HepG2 (cell line): ENCODE measurements at regions not wholly inside any gene's neighbourhood (a gene's known extent, or its start where the extent isn't known, plus 50 kb on each side); places are given as distances from the start of the nearest gene placed in this dataset.

Experiments used
- EZH2 ChIP-seq: conservative IDR thresholded peaks from 2 replicates; pipeline ENCODE4 v1.6.1; 2012; ENCODE audit warnings: mild to moderate bottlenecking, low read depth, low read length, moderate library complexity
- IKZF1 ChIP-seq: fragments of 450-650 bp; IDR thresholded peaks from 2 replicates; pipeline ENCODE4 v1.7.1; 2016
- POLR2A ChIP-seq, 2 experiments: IDR thresholded peaks; 2 replicates each; pipeline ENCODE4 v1.6.1; 2011; ENCODE audit warnings: low read depth in 2 of 2, low read length in 2 of 2, mild to moderate bottlenecking in 1 of 2, moderate library complexity in 1 of 2; ENCODE audit not compliant: insufficient read depth in 1 of 2
- TF ChIP-seq, protein P1 (sequence below): sonication (generic); formaldehyde crosslinking; IDR thresholded peaks from 2 replicates; pipeline ENCODE4 v1.4.0; 2020; ENCODE audit warnings: missing genetic modification reagents
- TF ChIP-seq, protein P2 (sequence below): sonication (generic); formaldehyde crosslinking; IDR thresholded peaks from 2 replicates; pipeline ENCODE4 v1.5.0; 2020; ENCODE audit warnings: mild to moderate bottlenecking, missing genetic modification reagents, moderate library complexity
- TF ChIP-seq, protein P3 (sequence below): sonication (generic); formaldehyde crosslinking; IDR thresholded peaks from 2 replicates; pipeline ENCODE4 v1.8.0; 2022; ENCODE audit warnings: missing genetic modification reagents, mild to moderate bottlenecking, borderline replicate concordance

DNA sequence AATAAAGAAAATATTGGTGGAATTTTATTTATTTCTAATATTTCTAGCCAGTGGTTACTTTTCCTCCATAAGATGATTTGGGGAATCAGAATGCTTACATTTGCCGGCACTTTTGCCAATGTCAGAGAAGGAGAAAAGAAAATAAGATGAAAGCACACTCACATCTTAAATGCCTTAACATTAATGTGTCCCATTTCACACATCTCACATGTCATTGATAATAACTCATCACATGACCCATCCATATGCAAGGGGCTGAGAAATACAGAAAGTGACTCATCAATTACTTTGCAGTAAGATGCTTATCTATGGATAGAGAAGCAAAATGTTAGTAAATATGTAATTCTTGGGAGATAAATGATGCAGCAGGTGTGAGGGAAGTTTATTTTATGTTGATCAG is 1531.0 kb downstream of the PCDH7 start:
- TF ChIP-seq, protein P1, sequence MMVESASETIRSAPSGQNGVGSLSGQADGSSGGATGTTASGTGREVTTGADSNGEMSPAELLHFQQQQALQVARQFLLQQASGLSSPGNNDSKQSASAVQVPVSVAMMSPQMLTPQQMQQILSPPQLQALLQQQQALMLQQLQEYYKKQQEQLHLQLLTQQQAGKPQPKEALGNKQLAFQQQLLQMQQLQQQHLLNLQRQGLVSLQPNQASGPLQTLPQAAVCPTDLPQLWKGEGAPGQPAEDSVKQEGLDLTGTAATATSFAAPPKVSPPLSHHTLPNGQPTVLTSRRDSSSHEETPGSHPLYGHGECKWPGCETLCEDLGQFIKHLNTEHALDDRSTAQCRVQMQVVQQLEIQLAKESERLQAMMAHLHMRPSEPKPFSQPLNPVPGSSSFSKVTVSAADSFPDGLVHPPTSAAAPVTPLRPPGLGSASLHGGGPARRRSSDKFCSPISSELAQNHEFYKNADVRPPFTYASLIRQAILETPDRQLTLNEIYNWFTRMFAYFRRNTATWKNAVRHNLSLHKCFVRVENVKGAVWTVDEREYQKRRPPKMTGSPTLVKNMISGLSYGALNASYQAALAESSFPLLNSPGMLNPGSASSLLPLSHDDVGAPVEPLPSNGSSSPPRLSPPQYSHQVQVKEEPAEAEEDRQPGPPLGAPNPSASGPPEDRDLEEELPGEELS (CRISPR knock-in tag) = no peak
- TF ChIP-seq EZH2 = no peak
- TF ChIP-seq, protein P2, sequence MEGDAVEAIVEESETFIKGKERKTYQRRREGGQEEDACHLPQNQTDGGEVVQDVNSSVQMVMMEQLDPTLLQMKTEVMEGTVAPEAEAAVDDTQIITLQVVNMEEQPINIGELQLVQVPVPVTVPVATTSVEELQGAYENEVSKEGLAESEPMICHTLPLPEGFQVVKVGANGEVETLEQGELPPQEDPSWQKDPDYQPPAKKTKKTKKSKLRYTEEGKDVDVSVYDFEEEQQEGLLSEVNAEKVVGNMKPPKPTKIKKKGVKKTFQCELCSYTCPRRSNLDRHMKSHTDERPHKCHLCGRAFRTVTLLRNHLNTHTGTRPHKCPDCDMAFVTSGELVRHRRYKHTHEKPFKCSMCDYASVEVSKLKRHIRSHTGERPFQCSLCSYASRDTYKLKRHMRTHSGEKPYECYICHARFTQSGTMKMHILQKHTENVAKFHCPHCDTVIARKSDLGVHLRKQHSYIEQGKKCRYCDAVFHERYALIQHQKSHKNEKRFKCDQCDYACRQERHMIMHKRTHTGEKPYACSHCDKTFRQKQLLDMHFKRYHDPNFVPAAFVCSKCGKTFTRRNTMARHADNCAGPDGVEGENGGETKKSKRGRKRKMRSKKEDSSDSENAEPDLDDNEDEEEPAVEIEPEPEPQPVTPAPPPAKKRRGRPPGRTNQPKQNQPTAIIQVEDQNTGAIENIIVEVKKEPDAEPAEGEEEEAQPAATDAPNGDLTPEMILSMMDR = no peak
- no peak for TF ChIP-seq POLR2A (IDR thresholded peaks at IDR 0.05; ENCODE audit: insufficient read depth in 1 of 2, low read depth in 2 of 2, low read length in 2 of 2)
- no peak for TF ChIP-seq IKZF1
- TF ChIP-seq, protein P3, sequence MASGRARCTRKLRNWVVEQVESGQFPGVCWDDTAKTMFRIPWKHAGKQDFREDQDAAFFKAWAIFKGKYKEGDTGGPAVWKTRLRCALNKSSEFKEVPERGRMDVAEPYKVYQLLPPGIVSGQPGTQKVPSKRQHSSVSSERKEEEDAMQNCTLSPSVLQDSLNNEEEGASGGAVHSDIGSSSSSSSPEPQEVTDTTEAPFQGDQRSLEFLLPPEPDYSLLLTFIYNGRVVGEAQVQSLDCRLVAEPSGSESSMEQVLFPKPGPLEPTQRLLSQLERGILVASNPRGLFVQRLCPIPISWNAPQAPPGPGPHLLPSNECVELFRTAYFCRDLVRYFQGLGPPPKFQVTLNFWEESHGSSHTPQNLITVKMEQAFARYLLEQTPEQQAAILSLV (CRISPR knock-in tag) = no peak
